ENCODE measurements at regions not wholly inside any gene's neighbourhood (a gene's known extent, or its start where the extent isn't known, plus 50 kb on each side); places are given as distances from the start of the nearest gene placed in this dataset.

DNA sequence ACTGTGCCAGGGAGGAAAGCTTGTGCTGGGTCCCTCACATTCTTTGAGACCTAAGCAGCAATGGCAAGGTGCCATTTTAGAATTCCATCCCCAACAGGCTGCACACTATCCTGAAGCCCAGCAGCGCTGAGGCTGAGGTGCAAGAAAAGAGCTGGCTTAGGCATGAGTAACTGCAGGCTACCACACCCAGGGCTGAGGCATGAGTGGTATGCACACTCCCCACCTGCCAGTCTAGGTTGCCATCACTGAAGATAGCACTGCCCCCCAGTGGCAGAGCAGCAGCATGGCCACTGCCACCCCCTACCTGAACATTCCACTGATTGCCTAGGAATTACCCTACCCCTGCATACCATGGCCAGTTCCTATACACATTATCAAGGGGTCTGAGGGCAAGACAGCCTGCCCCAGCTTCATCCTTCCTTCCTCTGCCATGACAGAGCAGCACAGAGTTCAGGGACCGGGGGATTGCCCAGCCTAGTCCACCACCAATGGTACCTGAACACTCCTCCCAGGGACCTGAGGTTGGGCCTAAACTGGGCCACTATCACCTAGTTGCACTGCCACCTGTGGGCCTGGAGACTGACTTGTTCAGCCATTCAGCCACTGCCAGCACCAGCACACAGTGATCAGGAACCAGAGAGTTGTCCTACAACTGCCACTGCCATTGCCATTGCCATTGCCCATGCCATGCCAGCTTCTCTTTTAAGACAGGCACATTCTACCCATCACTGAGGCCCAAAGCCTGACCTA is 129.8 kb downstream of the SATB1 start:
- no peak for DNase-seq (ENCODE audit: low read depth in 1 of 2, low spot score in 1 of 2)

- no peak for DNase-seq (ENCODE audit: low read depth in 1 of 2, low spot score in 1 of 2)
Measured at GRCh38 chr3:18290157-18290556, 135.0 kb downstream of the SATB1 start.

DNA sequence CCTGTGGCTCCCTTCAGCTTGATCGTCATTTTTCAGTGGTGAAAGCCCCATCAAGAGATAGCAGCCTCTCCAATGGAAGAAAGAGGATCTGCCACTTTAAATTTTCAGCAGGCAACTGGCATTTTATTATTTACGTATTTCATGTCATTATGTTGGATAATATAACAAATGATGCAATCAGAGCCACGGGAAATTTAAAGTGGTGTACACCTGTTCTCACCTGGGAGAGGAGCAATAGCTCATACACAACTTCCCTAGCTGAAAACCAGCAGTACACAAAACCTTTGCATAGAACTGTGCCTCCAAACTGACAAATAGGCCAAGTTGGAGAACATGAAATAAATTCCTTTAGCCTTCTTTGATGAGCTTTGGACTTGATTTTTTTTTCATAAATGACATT is 136.9 kb downstream of the SATB1 start:
- no peak for DNase-seq (ENCODE audit: low read depth in 1 of 2, low spot score in 1 of 2)

DNA sequence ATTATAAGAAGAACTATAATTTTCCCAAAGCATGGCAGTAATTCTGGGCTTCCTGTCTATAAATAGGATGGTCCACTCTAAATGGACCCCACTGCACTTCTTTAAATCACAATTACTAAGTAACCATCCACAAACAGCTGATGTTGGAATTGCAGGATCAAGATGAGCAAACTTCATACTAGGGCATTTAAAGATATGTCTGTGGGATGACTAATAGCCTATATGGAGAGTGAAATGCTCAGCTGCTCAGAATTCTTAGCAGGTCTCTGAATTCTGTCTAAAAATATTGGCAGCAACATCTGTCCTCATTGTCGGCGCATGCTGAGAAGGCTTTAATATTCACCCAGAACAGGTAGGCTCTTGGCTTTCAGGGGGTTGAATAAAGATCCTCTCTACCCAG is 140.4 kb downstream of the SATB1 start:
- no peak for DNase-seq (ENCODE audit: low read depth in 1 of 2, low spot score in 1 of 2)

DNA sequence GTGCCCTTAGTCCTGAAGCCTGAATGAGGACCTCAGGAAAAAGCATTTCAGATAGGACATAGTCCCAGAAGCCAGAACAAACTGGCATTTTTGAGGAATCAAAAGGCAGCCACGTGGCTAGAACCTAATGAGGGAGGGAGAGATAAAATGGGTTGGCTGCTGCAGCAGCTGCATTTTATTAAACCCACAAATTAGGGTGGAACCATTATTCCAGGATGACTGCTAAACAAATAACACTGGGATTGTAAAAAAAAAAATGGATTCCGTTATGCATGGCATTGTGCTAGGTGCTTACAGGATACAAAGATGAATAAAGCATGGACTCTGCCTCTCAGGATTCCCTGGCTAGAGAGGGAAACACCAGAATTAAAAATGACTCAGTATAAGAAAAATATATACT is 141.5 kb downstream of the SATB1 start:
- DNase-seq (ENCODE audit: low read depth in 1 of 2, low spot score in 1 of 2), result no peak

- no peak for DNase-seq (ENCODE audit: low read depth in 1 of 2, low spot score in 1 of 2)
Measured at GRCh38 chr3:18282507-18282906, 142.6 kb downstream of the SATB1 start.

DNA sequence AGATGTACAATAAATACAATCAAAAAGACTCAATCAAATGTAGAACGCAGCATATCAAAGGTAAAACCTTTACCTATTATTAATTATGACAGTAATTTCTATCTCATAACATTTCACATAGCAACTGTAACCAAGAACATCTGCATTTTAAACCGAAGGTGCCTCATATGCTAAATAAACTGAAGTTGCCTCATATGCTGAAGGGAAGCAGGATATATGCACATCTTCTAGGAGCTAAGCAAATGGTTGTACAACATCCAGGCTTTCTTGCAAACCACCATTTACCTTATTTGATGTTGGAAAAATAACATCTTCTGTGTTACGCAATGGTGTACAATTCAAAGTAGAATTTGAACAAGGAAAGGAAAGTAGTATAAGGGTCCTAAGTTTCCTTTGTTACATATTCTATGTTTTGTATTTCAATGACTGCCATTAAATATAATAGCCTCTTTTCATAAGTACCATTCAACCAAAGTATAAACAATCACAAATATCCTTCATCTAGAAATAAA is 145.9 kb downstream of the SATB1 start:
- no peak for DNase-seq (ENCODE audit: low read depth in 1 of 2, low spot score in 1 of 2)

DNA sequence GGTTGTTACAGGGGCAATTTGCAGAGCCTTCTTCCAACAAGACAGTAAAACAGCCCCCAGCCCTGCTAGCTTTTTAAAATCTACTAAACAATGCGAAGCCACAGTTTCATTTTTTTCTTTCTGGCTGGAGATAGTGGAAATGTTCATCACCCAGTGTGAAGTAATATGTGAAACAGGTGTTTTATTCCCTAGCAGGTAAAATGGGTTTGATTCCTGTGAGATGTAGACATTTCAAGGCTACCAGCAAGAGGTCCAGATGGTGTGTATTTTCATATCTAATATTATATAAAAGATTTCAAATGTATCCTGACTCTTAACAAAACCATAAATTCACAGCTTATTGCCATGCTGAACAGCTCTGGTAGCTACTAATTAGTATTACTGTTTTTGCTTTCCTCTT is 160.3 kb downstream of the SATB1 start:
- no peak for DNase-seq (ENCODE audit: low read depth in 1 of 2, low spot score in 1 of 2)

DNA sequence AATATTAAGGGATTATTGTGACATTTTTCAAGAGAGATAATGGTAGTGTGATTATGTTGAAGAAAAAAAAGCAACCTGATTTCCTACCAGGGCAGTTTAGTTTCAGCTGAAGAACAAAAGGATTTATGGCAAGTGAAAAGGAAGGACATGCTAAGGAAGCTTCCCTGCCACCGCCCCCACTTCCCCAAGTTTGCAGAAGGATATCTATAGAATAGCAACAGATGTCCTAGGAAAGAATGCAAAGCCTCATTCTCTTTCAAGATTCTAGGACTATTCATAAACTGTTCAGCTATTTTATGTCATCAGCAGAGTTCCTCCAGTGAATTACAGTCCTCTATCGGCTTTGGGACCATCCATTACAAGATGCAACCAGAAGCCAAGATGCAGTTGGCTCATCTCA is 160.8 kb downstream of the SATB1 start:
- DNase-seq (ENCODE audit: low read depth in 1 of 2, low spot score in 1 of 2), result no peak

- DNase-seq (ENCODE audit: low read depth in 1 of 2, low spot score in 1 of 2), result no peak
Measured at GRCh38 chr3:18258492-18258891, 166.6 kb downstream of the SATB1 start.

GRCh38 chr3:18252578-18252977 is 172.6 kb downstream of the SATB1 start:
- no peak for DNase-seq (ENCODE audit: low read depth in 1 of 2, low spot score in 1 of 2)

- DNase-seq (ENCODE audit: low read depth in 1 of 2, low spot score in 1 of 2), result no peak
Measured at GRCh38 chr3:18250991-18251390, 174.1 kb downstream of the SATB1 start.

GRCh38 chr3:18249126-18249525 is 176.0 kb downstream of the SATB1 start:
- DNase-seq (ENCODE audit: low read depth in 1 of 2, low spot score in 1 of 2), result no peak

- no peak for DNase-seq (ENCODE audit: low read depth in 1 of 2, low spot score in 1 of 2)
Measured at GRCh38 chr3:18247776-18248310, 177.3 kb downstream of the SATB1 start.

- no peak for DNase-seq (ENCODE audit: low read depth in 1 of 2, low spot score in 1 of 2)
Measured at GRCh38 chr3:18247139-18247695, 177.9 kb downstream of the SATB1 start.

- DNase-seq (ENCODE audit: low read depth in 1 of 2, low spot score in 1 of 2), result no peak
Measured at GRCh38 chr3:18246336-18247060, 178.6 kb downstream of the SATB1 start.

DNA sequence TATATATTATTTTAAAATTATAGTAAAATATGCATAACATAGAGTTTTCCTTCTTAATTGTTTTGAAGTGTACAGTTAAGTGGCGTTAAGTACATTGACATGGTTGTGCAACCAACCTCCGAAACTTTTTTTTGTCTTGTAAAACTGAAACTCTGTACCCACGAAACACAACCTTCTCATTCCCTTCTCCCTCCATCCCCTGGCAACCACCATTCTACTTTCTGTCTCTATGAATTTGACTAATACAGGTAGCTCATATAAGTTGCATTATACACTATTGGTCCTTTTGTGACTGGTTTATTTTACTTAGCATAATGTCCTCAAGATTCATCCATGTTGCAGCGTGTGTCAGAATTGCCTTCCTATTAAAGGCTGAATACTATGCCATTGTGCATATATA is 179.4 kb downstream of the SATB1 start:
- DNase-seq (ENCODE audit: low read depth in 1 of 2, low spot score in 1 of 2), result no peak

DNA sequence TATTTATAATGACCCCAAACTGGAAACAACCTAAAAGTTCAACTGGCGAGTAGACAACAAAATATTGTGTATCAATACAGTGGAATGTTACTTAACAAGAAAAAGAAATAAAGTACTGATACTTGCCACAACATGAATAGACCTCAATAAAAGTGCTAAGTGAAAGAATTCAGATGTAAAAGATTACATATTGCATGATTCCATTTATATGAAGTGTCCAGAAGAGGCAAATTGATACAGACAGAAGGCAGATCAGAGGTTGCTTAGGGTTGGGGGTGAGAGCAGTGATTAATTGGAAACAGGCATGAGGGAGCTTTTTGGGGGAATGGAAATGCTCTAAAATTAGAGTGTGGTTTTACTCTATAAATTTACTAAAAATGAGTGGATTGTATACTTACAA is 183.3 kb downstream of the SATB1 start:
- DNase-seq (ENCODE audit: low read depth in 1 of 2, low spot score in 1 of 2), result no peak

GRCh38 chr3:18239674-18240073 is 185.5 kb downstream of the SATB1 start:
- DNase-seq (ENCODE audit: low read depth in 1 of 2, low spot score in 1 of 2), result no peak

DNA sequence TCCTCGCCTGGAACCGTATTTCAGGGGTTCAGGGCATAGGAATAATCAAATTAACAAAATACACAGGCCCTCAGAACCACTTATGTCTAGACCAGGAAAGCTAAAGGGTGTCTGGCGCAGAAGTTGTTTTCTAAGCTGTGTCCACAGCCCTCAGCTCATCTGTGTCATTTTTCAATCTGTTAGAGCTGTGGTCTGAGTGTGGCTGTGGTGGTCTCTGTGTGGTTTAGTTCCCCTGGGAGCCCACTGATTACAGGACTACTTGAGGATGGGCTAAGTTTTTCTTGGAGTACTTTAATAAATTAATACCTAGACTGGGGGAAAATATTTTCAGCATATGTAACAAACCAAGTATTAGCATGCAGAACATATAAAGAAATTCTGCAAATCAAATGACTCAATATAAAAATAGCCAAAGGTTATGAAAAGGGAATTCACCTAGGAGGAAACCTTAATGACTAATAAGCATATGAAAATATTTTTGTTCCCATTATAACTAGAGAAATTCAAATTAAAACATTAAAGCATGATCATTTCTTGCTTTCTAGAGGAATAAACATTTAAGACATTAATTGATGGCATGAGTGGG is 186.3 kb downstream of the SATB1 start:
- no peak for DNase-seq (ENCODE audit: low read depth in 1 of 2, low spot score in 1 of 2)

DNA sequence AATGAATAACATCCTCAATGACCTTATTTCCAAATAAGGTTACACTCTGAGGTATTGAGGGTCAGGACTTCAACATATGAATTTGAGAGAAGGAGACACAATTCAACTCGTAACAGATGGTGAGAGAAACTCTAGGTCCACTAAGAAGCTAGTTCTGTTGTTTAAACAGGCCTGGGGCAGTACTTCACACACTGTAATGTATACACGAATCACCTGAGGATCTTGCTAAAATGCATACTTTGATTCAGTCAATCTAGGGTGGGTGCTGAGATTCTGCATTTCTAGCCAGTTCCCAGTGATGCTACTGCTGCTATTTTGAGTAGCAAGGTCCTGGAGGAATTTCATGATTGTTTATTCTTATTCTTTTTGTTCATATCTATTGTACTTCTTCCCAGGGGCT is 186.8 kb downstream of the SATB1 start:
- DNase-seq (ENCODE audit: low read depth in 1 of 2, low spot score in 1 of 2), result no peak

Measured in stimulated activated CD4-positive, alpha-beta T cell treated with anti-CD3 and anti-CD28 coated beads, Interleukin-15, amount 100 ng/mL, for 1 hour (primary cell).